Stimulated activated naive CD4-positive, alpha-beta T cell treated with Interleukin-2 at 50 U/mL for 16 hours (primary cell): ENCODE measurements at regions not wholly inside any gene's neighbourhood (a gene's known extent, or its start where the extent isn't known, plus 50 kb on each side); places are given as distances from the start of the nearest gene placed in this dataset.

Experiments used
- DNase-seq: peaks from one replicate; lab custom pipeline; 2025; lab: John Stamatoyannopoulos, UW

- DNase-seq: no peak
These were observed 935.5 kb downstream of the ADGRL3 start for GRCh38 chr4:62135565-62136156.

GRCh38 chr4:62133977-62134376, 933.9 kb downstream of the ADGRL3 start:
- no peak for DNase-seq

DNA sequence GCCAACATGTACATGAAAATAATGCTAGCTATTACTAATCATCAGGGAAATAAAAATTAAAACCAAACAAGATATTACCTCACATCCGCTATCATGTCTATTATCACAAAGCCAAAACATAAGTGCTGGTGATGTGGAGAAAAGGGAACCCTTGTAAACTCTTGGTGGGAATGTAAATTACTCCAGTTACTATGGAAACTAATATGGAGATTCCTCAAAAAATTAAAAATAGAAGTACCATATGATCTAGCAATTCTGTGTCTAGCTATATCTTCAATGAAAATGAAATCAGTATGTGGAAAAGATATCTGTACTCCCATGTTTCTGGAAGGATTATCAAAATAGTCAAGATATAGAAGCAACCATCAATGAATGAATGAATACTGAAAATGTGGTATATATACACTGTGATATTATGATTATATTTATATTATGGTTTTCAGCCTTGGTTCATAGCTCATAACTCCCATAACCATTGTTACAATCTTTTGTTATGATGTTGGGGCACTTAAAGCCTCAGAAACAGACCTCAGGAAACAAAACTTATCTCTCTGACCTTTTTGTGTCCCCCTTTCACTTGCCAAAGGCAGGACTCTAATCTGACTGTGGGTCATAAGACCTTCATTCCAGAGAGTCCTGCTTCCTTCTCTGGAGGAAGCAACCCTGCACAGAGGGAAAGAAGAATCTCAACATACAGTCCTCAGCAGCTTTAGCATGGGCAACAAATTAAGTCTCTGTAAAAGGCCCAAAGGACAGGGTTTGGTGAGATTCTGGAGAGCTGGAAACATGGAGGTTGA, 933.2 kb downstream of the ADGRL3 start:
- no peak for DNase-seq

DNA sequence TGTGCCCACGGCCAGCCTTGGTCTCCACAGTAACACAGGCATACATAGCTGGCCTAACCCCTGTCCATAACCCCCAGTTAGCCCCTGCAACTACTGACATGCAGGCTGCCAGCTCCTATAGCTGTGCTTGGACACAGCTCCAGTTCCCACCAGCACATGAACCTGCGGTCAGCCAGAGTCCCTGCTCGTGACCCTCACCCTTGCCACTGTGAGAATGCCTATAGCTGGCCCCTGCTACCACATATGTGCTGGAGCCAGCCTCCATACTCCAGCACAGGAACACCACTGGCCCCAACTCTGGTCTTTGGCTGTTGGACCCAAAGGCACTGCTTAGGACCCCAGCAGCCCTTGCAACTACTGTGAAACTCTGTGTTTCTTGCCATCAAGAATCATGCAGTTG, 930.9 kb downstream of the ADGRL3 start:
- DNase-seq: no peak

GRCh38 chr4:62130637-62131036, 930.5 kb downstream of the ADGRL3 start:
- no peak for DNase-seq

GRCh38 chr4:62130230-62130629, 930.1 kb downstream of the ADGRL3 start:
- no peak for DNase-seq
